WTC11 (cell line): ENCODE measurements at regions not wholly inside any gene's neighbourhood (a gene's known extent, or its start where the extent isn't known, plus 50 kb on each side); places are given as distances from the start of the nearest gene placed in this dataset.

Experiments used
- ATAC-seq: fragments of 200-7000 bp; cut with Tn5 transposase; 2 replicates; pipeline ENCODE4 v1.10.0; 2021; ENCODE audit warnings: mild to moderate bottlenecking, moderate library complexity
- CTCF ChIA-PET: fragments of 300-600 bp; sonication (Branson Sonifier 250); formaldehyde crosslinking; loops from one replicate; lab custom pipeline; 2021; ENCODE audit warnings: antibody characterized with exemption; lab: Charles Lee
- POLR2A ChIA-PET: fragments of 350-600 bp; sonication (Branson Sonifier 250); formaldehyde crosslinking; loops from one replicate; lab custom pipeline; 2021; ENCODE audit warnings: antibody characterized with exemption; lab: Charles Lee
- DNase-seq: peaks from one replicate; pipeline ENCODE4 v3.0.0; 2021; ENCODE audit warnings: low spot score
- H3K27ac Mint-ChIP-seq: 2 replicates; pipeline ENCODE4 v1.8.0; 2021; ENCODE audit warnings: mixed read lengths
- H3K27me3 Mint-ChIP-seq: 2 replicates; pipeline ENCODE4 v1.8.0; 2021; ENCODE audit warnings: low read depth, mild to moderate bottlenecking, moderate library complexity, mixed read lengths
- H3K36me3 Mint-ChIP-seq: 2 replicates; pipeline ENCODE4 v1.8.0; 2021; ENCODE audit warnings: mixed read lengths
- H3K4me1 Mint-ChIP-seq: 2 replicates; pipeline ENCODE4 v1.8.0; 2022; ENCODE audit warnings: mixed read lengths
- H3K4me3 Mint-ChIP-seq: 2 replicates; pipeline ENCODE4 v1.8.0; 2021; ENCODE audit warnings: mild to moderate bottlenecking, moderate library complexity, mixed read lengths
- H3K9me3 Mint-ChIP-seq: 2 replicates; pipeline ENCODE4 v1.8.0; 2021; ENCODE audit warnings: mixed read lengths
- ATF1 ChIP-seq: sonication (generic); formaldehyde crosslinking; IDR thresholded peaks from 2 replicates; pipeline ENCODE4 v1.8.1; 2023; ENCODE audit warnings: mild to moderate bottlenecking, moderate library complexity, missing genetic modification reagents
- CDX4 ChIP-seq: fragments of 250-450 bp; sonication (Bioruptor Pico); IDR thresholded peaks from 2 replicates; pipeline ENCODE4 v1.9.0; 2021; ENCODE audit warnings: moderate library complexity, mild to moderate bottlenecking, inconsistent platforms, borderline replicate concordance
- GABPB1 ChIP-seq: sonication (generic); formaldehyde crosslinking; IDR thresholded peaks from 2 replicates; pipeline ENCODE4 v1.8.1; 2023; ENCODE audit warnings: mild to moderate bottlenecking, missing genetic modification reagents
- HMGA2 ChIP-seq: fragments of 250-450 bp; sonication (Bioruptor Pico); IDR thresholded peaks from 2 replicates; pipeline ENCODE4 v1.4.0; 2021; ENCODE audit warnings: mild to moderate bottlenecking, moderate library complexity
- NFATC4 ChIP-seq: fragments of 250-450 bp; sonication (Bioruptor Pico); IDR thresholded peaks from 2 replicates; pipeline ENCODE4 v1.9.0; 2021; ENCODE audit warnings: mild to moderate bottlenecking
- NR2C2 ChIP-seq: sonication (generic); formaldehyde crosslinking; IDR thresholded peaks from 2 replicates; pipeline ENCODE4 v1.8.0; 2022; ENCODE audit warnings: mild to moderate bottlenecking, missing genetic modification reagents
- RELA ChIP-seq: sonication (generic); formaldehyde crosslinking; IDR thresholded peaks from 2 replicates; pipeline ENCODE4 v1.8.1; 2022; ENCODE audit warnings: missing genetic modification reagents, mild to moderate bottlenecking, borderline replicate concordance
- ZNF263 ChIP-seq: sonication (generic); formaldehyde crosslinking; IDR thresholded peaks from 2 replicates; pipeline ENCODE4 v1.8.1; 2022; ENCODE audit warnings: low read depth, mild to moderate bottlenecking, moderate library complexity, missing genetic modification reagents
- ZNF281 ChIP-seq: sonication (generic); formaldehyde crosslinking; IDR thresholded peaks from 2 replicates; pipeline ENCODE4 v1.8.0; 2023; ENCODE audit warnings: mild to moderate bottlenecking, missing genetic modification reagents
- ZNF532 ChIP-seq: fragments of 250-450 bp; sonication (Bioruptor Pico); IDR thresholded peaks from 2 replicates; pipeline ENCODE4 v1.9.0; 2021; ENCODE audit warnings: mild to moderate bottlenecking, borderline replicate concordance
- ZNF671 ChIP-seq: fragments of 250-450 bp; sonication (Bioruptor Pico); IDR thresholded peaks from 2 replicates; pipeline ENCODE4 v1.8.0; 2021; ENCODE audit warnings: mild to moderate bottlenecking
- TF ChIP-seq, protein P1 (sequence below): sonication (generic); formaldehyde crosslinking; IDR thresholded peaks from 2 replicates; pipeline ENCODE4 v1.8.1; 2022; ENCODE audit warnings: low read depth, mild to moderate bottlenecking, moderate library complexity, missing genetic modification reagents, borderline replicate concordance
- TF ChIP-seq, protein P2 (sequence below): sonication (generic); formaldehyde crosslinking; IDR thresholded peaks from 2 replicates; pipeline ENCODE4 v1.8.1; 2023; ENCODE audit warnings: mild to moderate bottlenecking, missing genetic modification reagents, moderate library complexity
- TF ChIP-seq, protein P3 (sequence below): fragments of 250-450 bp; sonication (Bioruptor Pico); IDR thresholded peaks from 2 replicates; pipeline ENCODE4 v2.1.2; 2022; ENCODE audit warnings: mild to moderate bottlenecking, moderate library complexity

DNA sequence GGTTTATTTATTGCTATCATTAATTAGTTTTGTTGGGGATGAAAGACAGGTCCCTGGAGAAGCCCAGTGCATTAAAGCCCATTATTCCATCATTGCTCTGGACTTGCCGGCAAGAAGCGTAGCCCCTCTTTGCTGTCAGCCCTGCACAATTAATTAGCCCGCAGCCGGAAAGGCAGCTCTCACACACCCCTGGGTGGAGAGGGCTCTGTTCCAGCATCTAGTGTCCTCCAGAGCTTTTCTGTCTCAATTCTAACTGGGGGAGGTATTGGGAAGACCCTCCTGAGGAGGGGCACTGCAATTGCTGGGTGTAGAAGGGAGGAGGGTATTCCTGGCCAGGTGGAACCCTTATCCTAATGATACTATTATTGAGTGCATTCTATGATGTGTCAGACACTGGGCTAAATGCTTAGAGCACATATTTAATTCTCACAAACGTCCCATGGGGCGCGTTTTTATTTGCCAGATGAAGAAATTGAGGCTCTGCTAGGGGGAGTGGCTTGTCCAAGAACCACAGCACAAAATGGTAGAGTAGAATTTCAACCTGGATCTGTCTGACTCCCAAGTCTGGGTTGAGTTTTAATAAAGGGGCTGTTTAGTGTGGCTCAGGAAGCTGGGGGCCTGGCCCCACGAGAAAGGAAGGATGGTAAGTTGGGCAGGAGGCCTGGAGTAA, 148.1 kb upstream of the PCBD1 start:
- H3K9me3 Mint-ChIP-seq, result no peaks in the 10 kb centered on the region
- no peaks in the 10 kb centered on the region for H3K36me3 Mint-ChIP-seq
- no peak overlapping the region for H3K4me3 Mint-ChIP-seq
- H3K4me1 Mint-ChIP-seq, result no peaks in the 10 kb centered on the region
- ChIA-PET POLR2A (no interaction called here), CTCF (no interaction called here)
- no peaks in the 10 kb centered on the region for H3K27me3 Mint-ChIP-seq
- no peak for ATAC-seq
- no peak overlapping the region for H3K27ac Mint-ChIP-seq
- no peak for DNase-seq
- TF ChIP-seq, protein P1, sequence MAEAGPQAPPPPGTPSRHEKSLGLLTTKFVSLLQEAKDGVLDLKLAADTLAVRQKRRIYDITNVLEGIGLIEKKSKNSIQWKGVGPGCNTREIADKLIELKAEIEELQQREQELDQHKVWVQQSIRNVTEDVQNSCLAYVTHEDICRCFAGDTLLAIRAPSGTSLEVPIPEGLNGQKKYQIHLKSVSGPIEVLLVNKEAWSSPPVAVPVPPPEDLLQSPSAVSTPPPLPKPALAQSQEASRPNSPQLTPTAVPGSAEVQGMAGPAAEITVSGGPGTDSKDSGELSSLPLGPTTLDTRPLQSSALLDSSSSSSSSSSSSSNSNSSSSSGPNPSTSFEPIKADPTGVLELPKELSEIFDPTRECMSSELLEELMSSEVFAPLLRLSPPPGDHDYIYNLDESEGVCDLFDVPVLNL, result no peak
- no peak for TF ChIP-seq HMGA2 (CRISPR knock-in tag)

DNA sequence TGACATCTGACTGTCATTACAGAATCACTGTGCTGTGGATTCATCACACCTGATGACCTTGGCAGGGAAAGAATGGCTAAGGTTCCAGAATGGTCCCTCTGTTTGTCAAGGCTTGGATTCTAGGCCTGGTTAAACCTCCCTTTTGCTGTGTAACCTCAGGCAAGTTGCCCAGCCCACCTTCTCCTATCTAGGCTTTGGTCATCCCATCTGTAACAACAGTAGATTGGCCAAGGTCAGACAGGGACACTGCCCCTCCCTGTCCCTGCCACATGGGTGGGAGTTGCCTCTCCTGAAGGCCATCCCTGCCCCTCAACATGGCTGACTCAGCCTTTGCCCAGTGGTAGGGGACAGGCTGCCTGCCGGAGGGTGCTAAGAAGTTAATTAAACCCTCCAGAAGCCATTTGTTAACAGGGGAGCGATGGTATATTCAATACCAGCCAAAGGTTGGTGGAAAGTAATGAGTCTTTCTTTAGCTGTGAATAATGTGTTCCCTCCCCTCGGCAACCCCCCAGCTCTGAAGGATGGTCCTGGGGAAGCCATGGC, 149.8 kb upstream of the PCBD1 start:
- Mint-ChIP-seq H3K27ac (no peak overlapping the region), H3K27me3 (peaks cover 3% of the 10 kb centered on the region; the same call in 1 of the 2 replicates), H3K36me3 (no peaks in the 10 kb centered on the region), H3K4me1 (no peaks in the 10 kb centered on the region), H3K4me3 (no peak overlapping the region), H3K9me3 (no peaks in the 10 kb centered on the region)
- ATAC-seq, result no peak
- CTCF ChIA-PET, result interaction anchor here (0.8 kb wide), 1 partner anchor 170 kb away, joined by 3 read pairs; no protein-coding TSS in a partner anchor
- TF ChIP-seq CDX4 (CRISPR knock-in tag), result no peak
- TF ChIP-seq, protein P2, sequence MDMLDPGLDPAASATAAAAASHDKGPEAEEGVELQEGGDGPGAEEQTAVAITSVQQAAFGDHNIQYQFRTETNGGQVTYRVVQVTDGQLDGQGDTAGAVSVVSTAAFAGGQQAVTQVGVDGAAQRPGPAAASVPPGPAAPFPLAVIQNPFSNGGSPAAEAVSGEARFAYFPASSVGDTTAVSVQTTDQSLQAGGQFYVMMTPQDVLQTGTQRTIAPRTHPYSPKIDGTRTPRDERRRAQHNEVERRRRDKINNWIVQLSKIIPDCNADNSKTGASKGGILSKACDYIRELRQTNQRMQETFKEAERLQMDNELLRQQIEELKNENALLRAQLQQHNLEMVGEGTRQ (CRISPR knock-in tag), result no peak
- no peak for TF ChIP-seq ZNF281 (CRISPR knock-in tag)
- TF ChIP-seq NFATC4 (CRISPR knock-in tag), result no peak
- no peak for TF ChIP-seq ZNF263 (CRISPR knock-in tag)
- no peak for TF ChIP-seq ZNF532 (CRISPR knock-in tag)
- TF ChIP-seq GABPB1 (CRISPR knock-in tag), result no peak
- no peak for TF ChIP-seq ZNF671 (CRISPR knock-in tag)
- TF ChIP-seq ATF1 (CRISPR knock-in tag), result no peak
- no peak for TF ChIP-seq RELA
- no peak for TF ChIP-seq NR2C2
- TF ChIP-seq, protein P3, sequence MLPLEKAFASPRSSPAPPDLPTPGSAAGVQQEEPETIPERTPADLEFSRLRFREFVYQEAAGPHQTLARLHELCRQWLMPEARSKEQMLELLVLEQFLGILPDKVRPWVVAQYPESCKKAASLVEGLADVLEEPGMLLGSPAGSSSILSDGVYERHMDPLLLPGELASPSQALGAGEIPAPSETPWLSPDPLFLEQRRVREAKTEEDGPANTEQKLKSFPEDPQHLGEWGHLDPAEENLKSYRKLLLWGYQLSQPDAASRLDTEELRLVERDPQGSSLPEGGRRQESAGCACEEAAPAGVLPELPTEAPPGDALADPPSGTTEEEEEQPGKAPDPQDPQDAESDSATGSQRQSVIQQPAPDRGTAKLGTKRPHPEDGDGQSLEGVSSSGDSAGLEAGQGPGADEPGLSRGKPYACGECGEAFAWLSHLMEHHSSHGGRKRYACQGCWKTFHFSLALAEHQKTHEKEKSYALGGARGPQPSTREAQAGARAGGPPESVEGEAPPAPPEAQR, result no peak
- POLR2A ChIA-PET, result no interaction called here
- no peak for DNase-seq
